Globus pallidus (tissue), 1 donor: ENCODE measurements at regions not wholly inside any gene's neighbourhood (a gene's known extent, or its start where the extent isn't known, plus 50 kb on each side); places are given as distances from the start of the nearest gene placed in this dataset.

ENCODE experiments used
- DNase-seq: peaks from one replicate; pipeline ENCODE4 v3.0.0-alpha.2; 2015; ENCODE audit warnings: low spot score

- no peak for DNase-seq
These were observed 66.0 kb upstream of the ZFAND5 start for GRCh38 chr9:72431036-72431435.

GRCh38 chr9:72428329-72428728, 63.3 kb upstream of the ZFAND5 start:
- no peak for DNase-seq

GRCh38 chr9:72427801-72428200, 62.8 kb upstream of the ZFAND5 start:
- DNase-seq = no peak

- DNase-seq = no peak
These were observed 59.1 kb upstream of the ZFAND5 start for GRCh38 chr9:72424131-72424530.

GRCh38 chr9:72422214-72422613, 57.2 kb upstream of the ZFAND5 start:
- no peak for DNase-seq

GRCh38 chr9:72420783-72421182, 55.8 kb upstream of the ZFAND5 start:
- DNase-seq = no peak

GRCh38 chr9:72415948-72416347, 50.9 kb upstream of the ZFAND5 start:
- no peak for DNase-seq

GRCh38 chr9:72415163-72415562, 50.2 kb upstream of the ZFAND5 start:
- no peak for DNase-seq
